ENCODE measurements at regions not wholly inside any gene's neighbourhood (a gene's known extent, or its start where the extent isn't known, plus 50 kb on each side); places are given as distances from the start of the nearest gene placed in this dataset.

- DNase-seq (ENCODE audit: low spot score) = no peak
These were observed 434.4 kb upstream of the ETAA1 start for GRCh38 chr2:66962716-66963115.

- DNase-seq (ENCODE audit: low spot score) = no peak
These were observed 430.5 kb upstream of the ETAA1 start for GRCh38 chr2:66966631-66967030.

- DNase-seq (ENCODE audit: low spot score) = no peak
These were observed 428.2 kb upstream of the ETAA1 start for GRCh38 chr2:66968946-66969345.

GRCh38 chr2:66981074-66981473 lies 416.1 kb upstream of the ETAA1 start:
- no peak for DNase-seq (ENCODE audit: low spot score)

DNA sequence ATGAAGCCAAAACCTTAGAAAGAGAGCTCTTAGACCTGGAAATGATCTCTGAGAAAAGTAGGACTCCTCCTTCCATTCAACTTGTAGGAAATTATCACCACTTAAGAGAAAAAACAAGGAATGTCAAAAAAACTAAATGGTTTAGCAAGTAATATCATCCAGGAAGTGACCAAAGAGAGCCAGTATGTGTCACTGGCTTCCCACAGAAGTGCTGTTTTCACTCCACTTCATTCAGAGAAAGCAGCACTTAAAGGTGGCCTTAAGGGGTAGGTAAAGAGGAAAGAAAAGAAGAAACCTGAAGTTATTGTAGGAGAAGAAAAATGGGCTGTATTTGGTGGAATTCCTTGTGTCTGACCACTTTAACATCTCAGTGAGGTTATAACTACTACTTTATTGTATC lies 414.4 kb upstream of the ETAA1 start:
- DNase-seq (ENCODE audit: low spot score) = no peak

GRCh38 chr2:66984864-66985263 lies 412.3 kb upstream of the ETAA1 start:
- no peak for DNase-seq (ENCODE audit: low spot score)

- no peak for DNase-seq (ENCODE audit: low spot score)
These were observed 411.2 kb upstream of the ETAA1 start for GRCh38 chr2:66985906-66986305.

DNA sequence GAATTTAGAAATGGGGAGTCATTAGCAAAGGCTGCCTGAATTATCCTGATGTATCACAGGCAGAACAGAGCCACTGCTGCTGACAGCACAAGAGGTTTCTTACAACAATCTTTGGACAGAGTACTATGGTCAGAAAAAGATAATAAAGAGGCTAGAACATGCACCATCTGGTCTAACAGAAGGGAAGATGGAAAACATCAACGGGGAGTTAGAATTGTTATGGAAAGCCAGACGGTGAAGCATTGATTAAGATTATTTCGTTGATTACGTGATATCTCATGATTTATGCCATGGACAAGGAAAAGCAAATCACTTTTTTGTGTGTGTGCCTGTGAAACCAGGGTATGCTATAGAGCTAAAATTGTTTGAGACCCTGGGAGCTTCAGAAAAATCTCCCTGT lies 409.4 kb upstream of the ETAA1 start:
- no peak for DNase-seq (ENCODE audit: low spot score)

DNA sequence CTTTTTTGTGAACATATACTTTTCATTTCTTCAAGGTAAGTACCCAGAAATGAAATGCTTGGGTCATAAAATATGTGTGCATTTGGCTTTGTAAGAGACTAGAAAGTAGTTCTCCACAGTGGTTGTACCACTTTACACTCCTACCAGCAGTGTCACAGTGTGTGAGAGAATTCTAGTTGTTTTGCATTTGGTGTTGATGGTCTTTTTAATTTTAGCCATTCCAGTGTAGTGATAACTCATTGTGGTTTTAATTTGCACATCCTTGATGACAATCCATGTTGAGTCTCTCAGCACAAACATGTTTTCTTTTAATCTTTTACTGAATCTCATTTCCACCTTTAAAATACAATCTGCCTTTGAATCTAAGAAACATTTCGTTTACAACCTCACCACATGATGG lies 402.5 kb upstream of the ETAA1 start:
- DNase-seq (ENCODE audit: low spot score) = no peak

GRCh38 chr2:66995636-66996035 lies 401.5 kb upstream of the ETAA1 start:
- DNase-seq (ENCODE audit: low spot score) = no peak

DNA sequence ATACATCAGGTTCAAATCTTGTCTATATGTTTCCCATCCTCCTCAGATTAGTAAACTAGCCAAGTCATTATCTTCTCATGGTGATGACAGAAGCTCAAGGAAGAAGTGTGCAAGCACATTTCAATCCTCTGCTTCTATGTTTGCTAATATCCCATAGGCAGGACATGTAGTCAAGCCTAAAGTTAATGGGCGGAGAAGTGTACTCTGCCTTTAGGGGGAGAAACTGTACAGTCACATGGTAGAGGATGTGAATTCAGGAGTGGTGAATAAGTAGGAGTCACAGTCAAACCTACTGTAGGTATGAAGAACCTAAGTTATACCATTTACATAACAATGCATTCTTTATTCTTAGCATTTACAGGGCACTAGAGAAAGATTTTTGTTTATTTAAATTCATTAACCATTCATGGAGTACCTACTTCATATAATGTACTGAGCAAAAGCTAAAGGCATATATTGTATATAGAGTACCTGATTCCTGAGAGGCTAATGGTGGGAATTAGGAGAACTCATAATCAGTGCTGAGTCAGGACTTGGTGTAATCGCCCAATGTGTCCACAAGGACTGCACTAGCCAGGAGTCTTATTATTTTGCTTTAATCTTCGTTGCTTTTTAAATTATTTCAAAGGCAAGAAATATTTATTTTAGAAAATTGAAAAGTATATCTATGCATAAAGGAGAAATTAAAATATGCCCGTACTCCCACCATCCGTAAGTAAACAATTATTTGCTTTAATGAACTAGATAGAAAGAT lies 394.3 kb upstream of the ETAA1 start:
- no peak for DNase-seq (ENCODE audit: low spot score)

DNA sequence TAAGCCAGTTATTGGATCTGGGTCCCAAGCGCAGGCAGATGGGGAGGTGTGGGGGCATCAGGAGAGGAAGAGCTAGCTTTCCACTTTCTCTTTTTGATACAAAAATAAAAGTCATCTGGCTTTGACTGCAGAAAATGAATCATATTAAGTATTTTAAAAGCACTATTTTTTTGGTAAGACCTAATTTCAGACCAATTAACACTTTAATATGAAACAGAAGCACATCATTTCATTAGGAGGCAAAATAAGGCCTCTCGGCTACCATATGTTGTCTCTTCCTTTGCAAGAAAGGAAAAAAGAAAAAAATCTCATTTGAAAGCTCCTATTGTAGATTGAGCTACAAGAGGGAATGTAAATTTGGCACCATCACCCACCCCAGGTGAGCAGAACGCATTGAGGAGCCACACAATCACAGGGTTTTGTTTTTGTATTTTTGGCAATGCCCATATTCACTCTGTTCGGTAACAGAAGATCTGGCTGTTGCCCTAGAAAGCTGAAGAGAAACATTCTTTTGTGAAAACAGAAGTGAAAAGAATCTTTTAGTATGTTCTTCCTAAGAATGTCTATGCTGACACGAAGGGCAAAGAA lies 390.7 kb upstream of the ETAA1 start:
- DNase-seq (ENCODE audit: low spot score) = no peak

DNA sequence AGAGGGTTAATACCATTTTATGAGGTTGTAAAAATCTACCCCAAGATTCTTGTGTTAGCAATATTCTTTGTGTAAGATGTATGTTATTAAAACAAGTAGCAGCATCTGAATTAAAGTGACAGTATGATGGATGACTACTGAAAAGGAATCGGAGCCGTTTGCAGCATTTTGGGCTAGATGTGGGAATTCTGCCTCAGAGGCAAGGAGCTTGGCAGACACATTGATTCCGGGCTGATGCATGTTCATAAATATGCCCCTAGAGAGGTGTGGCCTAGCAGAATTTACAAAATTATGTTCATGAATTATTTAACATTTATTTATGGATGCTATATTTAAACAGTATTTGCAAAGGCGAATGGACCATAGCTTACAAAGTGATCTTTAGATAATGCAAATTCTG lies 389.0 kb upstream of the ETAA1 start:
- DNase-seq (ENCODE audit: low spot score) = no peak

DNA sequence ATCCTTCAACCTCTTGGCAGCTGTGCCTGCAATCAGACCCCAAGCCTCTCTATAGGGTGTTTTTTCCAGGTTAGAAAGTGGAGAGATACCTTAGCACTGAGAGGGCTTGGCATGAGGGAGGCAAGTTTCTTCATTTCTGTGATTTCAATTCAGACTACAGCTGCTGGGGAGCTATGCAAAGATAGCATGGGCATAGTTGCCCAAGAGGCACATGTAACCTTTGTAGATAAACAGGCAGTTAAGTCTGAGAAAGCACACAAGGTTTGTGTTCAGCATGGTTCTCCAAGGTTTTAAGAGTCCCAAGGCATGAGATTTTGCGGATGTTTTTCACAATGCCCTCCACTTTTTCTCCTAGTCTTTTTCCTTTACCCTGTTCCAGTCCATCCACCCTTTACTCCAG lies 385.0 kb upstream of the ETAA1 start:
- DNase-seq (ENCODE audit: low spot score) = no peak

DNA sequence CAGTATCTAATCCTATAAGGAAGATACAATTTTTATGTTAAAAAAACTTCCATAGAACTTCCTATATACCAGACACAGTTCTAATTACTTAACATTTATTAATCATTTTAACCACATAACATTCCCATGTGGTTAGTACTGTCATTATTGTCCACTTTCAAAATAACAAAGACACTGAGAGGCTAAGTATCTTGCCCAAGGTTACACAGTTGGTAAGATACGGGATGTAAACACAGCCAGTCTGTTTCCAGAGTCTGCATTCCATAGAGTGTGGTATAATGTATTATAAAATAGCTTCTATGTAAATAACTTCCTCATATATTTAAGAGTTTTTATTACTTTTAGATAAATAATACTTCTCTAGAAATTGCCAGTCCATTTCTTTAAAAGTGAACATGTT lies 383.3 kb upstream of the ETAA1 start:
- no peak for DNase-seq (ENCODE audit: low spot score)

- DNase-seq (ENCODE audit: low spot score) = no peak
These were observed 381.5 kb upstream of the ETAA1 start for GRCh38 chr2:67015681-67016080.

GRCh38 chr2:67018301-67018700 lies 378.8 kb upstream of the ETAA1 start:
- no peak for DNase-seq (ENCODE audit: low spot score)

- DNase-seq (ENCODE audit: low spot score) = no peak
These were observed 365.1 kb upstream of the ETAA1 start for GRCh38 chr2:67032076-67032475.

DNA sequence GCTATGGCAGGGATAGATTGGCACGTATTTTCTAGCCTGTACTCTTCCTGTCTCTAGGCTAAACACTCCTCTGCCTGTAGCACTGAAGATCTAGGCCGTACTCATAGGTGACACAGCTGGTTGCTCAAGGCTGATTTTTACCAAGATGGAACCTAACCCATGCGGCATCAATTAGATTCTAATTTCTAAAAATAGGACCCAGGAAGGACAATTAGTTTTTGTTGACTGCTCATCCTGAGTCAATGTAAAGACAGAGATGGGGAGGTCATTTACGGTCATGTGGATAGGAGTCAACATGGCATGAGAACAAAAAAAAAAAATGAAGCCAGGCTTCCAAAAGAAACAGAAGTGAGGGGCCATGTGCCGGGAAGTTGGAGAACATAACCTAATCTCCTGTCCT lies 360.7 kb upstream of the ETAA1 start:
- DNase-seq (ENCODE audit: low spot score) = no peak

DNA sequence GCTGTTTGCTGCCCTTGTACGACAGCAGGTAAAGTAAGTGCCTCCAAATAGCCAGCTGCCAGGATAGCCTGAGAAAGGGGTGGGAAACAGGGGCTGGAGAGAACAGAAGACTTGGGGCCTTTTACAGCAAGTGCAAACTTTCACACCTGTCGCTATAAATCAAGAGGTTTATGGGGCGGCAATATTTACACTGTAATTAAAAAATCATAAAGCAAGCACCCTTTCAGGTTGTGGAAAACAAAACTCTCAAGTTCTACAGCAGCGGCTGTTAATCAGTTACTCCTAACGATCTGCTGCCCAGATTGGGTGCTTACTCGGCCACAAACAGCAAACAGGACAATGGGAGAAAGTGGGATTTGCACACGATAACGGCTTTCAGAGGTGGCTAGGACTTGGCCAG lies 359.5 kb upstream of the ETAA1 start:
- peak; percentile 58 for DNase-seq (ENCODE audit: low spot score)

DNA sequence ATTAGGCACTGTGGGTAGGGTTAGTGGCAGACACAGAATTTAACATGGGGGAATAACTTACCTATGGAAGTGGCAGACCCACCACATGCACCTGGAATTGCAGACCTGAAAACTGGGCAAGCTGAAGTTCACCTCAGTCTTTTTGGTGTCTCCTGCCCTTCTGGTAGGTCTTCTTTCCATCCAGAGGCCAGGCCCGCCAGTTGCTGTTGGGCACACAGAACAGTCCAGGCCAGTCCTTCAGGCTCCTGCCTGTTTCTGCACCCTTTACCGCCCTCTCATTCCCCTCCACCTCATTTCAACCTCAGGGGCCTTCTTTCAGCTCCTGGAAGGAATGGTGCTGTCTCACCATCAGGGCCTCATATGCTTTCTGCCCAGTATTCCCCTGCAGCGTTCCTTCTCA lies 358.9 kb upstream of the ETAA1 start:
- no peak for DNase-seq (ENCODE audit: low spot score)

GRCh38 chr2:67039058-67039457 lies 358.1 kb upstream of the ETAA1 start:
- no peak for DNase-seq (ENCODE audit: low spot score)

GRCh38 chr2:67039517-67040103 lies 357.5 kb upstream of the ETAA1 start:
- DNase-seq (ENCODE audit: low spot score) = no peak

DNA sequence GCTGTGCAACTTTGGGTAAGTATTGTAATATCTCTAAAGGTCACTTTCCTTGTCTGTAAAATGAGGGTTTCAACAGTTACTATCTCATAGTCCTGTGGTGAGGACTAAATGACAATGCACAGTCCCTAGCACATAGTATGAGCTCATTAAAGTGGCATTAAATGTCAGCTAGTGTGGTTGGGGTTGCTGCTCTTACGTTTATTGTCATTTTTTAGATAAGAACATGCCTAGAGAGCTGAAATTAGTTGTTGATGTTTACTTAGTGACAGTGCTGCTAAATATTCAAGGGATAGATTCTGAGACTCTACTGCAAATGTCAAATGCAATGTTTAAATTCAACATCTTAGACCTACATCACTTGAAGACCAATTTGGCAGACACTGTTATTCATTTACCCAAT lies 356.1 kb upstream of the ETAA1 start:
- no peak for DNase-seq (ENCODE audit: low spot score)
